MM.1S (cell line): ENCODE measurements at regions not wholly inside any gene's neighbourhood (a gene's known extent, or its start where the extent isn't known, plus 50 kb on each side); places are given as distances from the start of the nearest gene placed in this dataset.

ENCODE experiments used
- DNase-seq: peaks from one replicate; pipeline ENCODE4 v3.0.0-alpha.2; 2015
- H2AFZ ChIP-seq: fragments of 300-600 bp; sonication (generic); 2 replicates; pipeline ENCODE4 v1.6.0; 2016; ENCODE audit warnings: antibody characterized with exemption, low read length
- H3F3A ChIP-seq: fragments of 300-600 bp; sonication (generic); 2 replicates; pipeline ENCODE4 v1.6.1; 2016; ENCODE audit warnings: mild to moderate bottlenecking, antibody characterized with exemption, low read length, moderate library complexity, mixed read lengths; ENCODE audit not compliant: insufficient read depth
- H3K27ac ChIP-seq: fragments of 300-600 bp; sonication (generic); 2 replicates; pipeline ENCODE4 v1.5.1; 2016; ENCODE audit warnings: mild to moderate bottlenecking, low read length
- H3K27me3 ChIP-seq: fragments of 300-600 bp; sonication (generic); replicated peaks from 2 replicates; pipeline ENCODE4 v1.6.0; 2016; ENCODE audit warnings: low read length; ENCODE audit not compliant: insufficient read depth
- H3K36me3 ChIP-seq: fragments of 300-600 bp; sonication (generic); replicated peaks from 2 replicates; pipeline ENCODE4 v1.6.1; 2016; ENCODE audit warnings: mild to moderate bottlenecking, low read length, mixed read lengths; ENCODE audit not compliant: insufficient read depth
- H3K4me1 ChIP-seq: fragments of 300-600 bp; sonication (generic); 2 replicates; pipeline ENCODE4 v1.6.1; 2016; ENCODE audit warnings: low read length, mixed read lengths
- H3K4me2 ChIP-seq: fragments of 300-600 bp; sonication (generic); 2 replicates; pipeline ENCODE4 v1.6.0; 2016; ENCODE audit warnings: low read depth, low read length
- H3K4me3 ChIP-seq: fragments of 300-600 bp; sonication (generic); 2 replicates; pipeline ENCODE4 v1.5.1; 2016; ENCODE audit warnings: low read length, mixed read lengths
- H3K79me2 ChIP-seq: fragments of 300-600 bp; sonication (generic); 2 replicates; pipeline ENCODE4 v1.6.1; 2016; ENCODE audit warnings: mixed run types, low read length, mixed read lengths
- H3K9ac ChIP-seq: fragments of 300-600 bp; sonication (generic); 2 replicates; pipeline ENCODE4 v1.6.1; 2016; ENCODE audit warnings: low read length, mixed read lengths
- H3K9me2 ChIP-seq: fragments of 300-600 bp; sonication (generic); replicated peaks from 2 replicates; pipeline ENCODE4 v1.6.1; 2016; ENCODE audit warnings: mild to moderate bottlenecking, low read length, mixed read lengths; ENCODE audit not compliant: insufficient read depth
- H3K9me3 ChIP-seq: fragments of 300-600 bp; sonication (generic); replicated peaks from 2 replicates; pipeline ENCODE4 v1.6.1; 2016; ENCODE audit warnings: mild to moderate bottlenecking, low read length, mixed read lengths; ENCODE audit not compliant: insufficient read depth
- H4K20me1 ChIP-seq: fragments of 300-600 bp; sonication (generic); 2 replicates; pipeline ENCODE4 v1.6.1; 2016; ENCODE audit warnings: mild to moderate bottlenecking, low read length, moderate library complexity, mixed read lengths; ENCODE audit not compliant: insufficient read depth
- CTCF ChIP-seq: fragments of 300-600 bp; sonication (generic); IDR thresholded peaks from 2 replicates; pipeline ENCODE4 v1.5.1; 2016; ENCODE audit warnings: antibody characterized with exemption, low read length, mixed read lengths
- EZH2 ChIP-seq: fragments of 300-600 bp; sonication (generic); optimal IDR thresholded peaks from 2 replicates; pipeline ENCODE3; 2017; ENCODE audit warnings: low read depth, mild to moderate bottlenecking, antibody characterized with exemption, low read length, mixed read lengths
- EZH2phosphoT487 ChIP-seq: fragments of 300-600 bp; sonication (generic); IDR thresholded peaks from 2 replicates; pipeline ENCODE4 v1.6.1; 2018; ENCODE audit warnings: antibody characterized with exemption, low read length

DNA sequence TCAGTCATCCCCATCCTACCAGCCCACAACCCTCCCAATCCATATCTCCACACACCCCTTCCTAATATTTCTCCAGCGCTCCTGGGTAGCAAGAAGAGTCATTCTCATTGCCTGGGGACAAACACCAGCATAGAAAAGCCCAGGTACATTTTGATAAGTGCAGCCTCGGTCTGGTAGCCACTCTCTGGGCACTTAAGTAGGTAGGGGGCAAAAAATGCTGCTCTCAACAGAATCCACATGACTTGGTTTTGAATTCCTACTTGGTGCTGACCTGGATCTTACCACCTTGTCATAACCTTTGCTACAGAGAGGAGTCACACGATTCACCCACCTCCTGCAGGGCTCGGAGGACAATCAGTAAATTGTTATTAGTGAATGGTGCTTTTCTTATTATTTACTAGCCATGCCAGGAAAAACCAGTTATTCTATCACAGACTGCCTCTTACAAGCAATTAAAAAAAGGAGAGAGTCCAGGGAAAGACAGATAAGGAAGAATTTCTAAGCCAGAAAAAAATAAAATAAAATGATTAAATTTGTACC lies 249.1 kb downstream of the LY86 start:
- Histone ChIP-seq H3K9me2 (no peaks in the 10 kb centered on the region), H3K79me2 (no peaks in the 10 kb centered on the region), H3F3A (no peaks in the 10 kb centered on the region), H3K36me3 (no peaks in the 10 kb centered on the region), H3K4me1 (no peaks in the 10 kb centered on the region), H4K20me1 (no peaks in the 10 kb centered on the region), H3K4me3 (no peak overlapping the region), H3K9me3 (no peaks in the 10 kb centered on the region), H2AFZ (no peak overlapping the region), H3K9ac (no peak overlapping the region), H3K27me3 (no peaks in the 10 kb centered on the region), H3K27ac (no peak overlapping the region), H3K4me2 (no peak overlapping the region)
- no peak for DNase-seq
- TF ChIP-seq CTCF (no peak), EZH2 (no peak), EZH2phosphoT487 (no peak)

GRCh38 chr6:6840831-6841291 lies 252.3 kb downstream of the LY86 start:
- Histone ChIP-seq H3K27me3 (no peaks in the 10 kb centered on the region), H3K27ac (no peak overlapping the region), H3K4me2 (no peak overlapping the region), H3K9me3 (no peaks in the 10 kb centered on the region), H3K4me3 (no peak overlapping the region), H3F3A (no peaks in the 10 kb centered on the region), H3K4me1 (no peaks in the 10 kb centered on the region), H4K20me1 (no peaks in the 10 kb centered on the region), H3K9ac (no peak overlapping the region), H3K79me2 (no peaks in the 10 kb centered on the region), H2AFZ (no peak overlapping the region), H3K9me2 (no peaks in the 10 kb centered on the region), H3K36me3 (no peaks in the 10 kb centered on the region)
- no peak for DNase-seq
- TF ChIP-seq CTCF (no peak), EZH2 (no peak), EZH2phosphoT487 (no peak)

DNA sequence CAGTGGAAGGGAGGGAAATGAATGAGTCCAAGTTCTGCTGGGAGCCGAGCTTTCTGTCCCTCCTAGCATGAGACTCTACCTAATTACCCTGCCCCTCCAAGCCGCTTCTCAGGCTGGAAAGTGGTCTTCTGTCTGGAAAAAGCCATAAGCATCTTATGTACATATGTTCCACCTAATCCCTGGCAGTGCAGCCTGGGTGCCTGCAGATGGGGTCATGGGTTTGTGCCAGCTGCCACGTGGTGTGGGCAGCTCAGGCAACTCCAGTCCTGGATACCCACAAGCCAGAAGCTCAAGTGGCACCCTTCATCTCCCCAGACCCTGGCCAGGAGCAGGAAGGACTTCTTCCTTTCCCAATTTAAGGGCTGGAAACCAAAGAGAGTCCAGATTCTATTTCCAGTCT lies 253.1 kb downstream of the LY86 start:
- H3K27me3 ChIP-seq, result no peaks in the 10 kb centered on the region

More for the DNA sequence above, 253.1 kb downstream of the LY86 start:
- no peaks in the 10 kb centered on the region for H4K20me1 ChIP-seq
- H3K27ac ChIP-seq, result no peak overlapping the region
- no peaks in the 10 kb centered on the region for H3K36me3 ChIP-seq
- no peak overlapping the region for H3K9ac ChIP-seq
- no peaks in the 10 kb centered on the region for H3K9me2 ChIP-seq
- no peaks in the 10 kb centered on the region for H3K9me3 ChIP-seq
- H3K4me1 ChIP-seq, result no peaks in the 10 kb centered on the region
- no peak for TF ChIP-seq EZH2
- TF ChIP-seq CTCF, result no peak
- no peak for TF ChIP-seq EZH2phosphoT487
- no peaks in the 10 kb centered on the region for H3K79me2 ChIP-seq
- no peak overlapping the region for H3K4me2 ChIP-seq
- DNase-seq, result no peak
- H3K4me3 ChIP-seq, result no peak overlapping the region
- no peak overlapping the region for H2AFZ ChIP-seq
- H3F3A ChIP-seq, result no peaks in the 10 kb centered on the region
